ENCODE measurements at regions not wholly inside any gene's neighbourhood (a gene's known extent, or its start where the extent isn't known, plus 50 kb on each side); places are given as distances from the start of the nearest gene placed in this dataset.

GRCh38 chr3:17850448-17850847 is 108.0 kb upstream of the TBC1D5 start:
- TF ChIP-seq CTCF (IDR thresholded peaks at IDR 0.05) (no peak), POLR2A (IDR thresholded peaks at IDR 0.05) (no peak), EP300 (IDR thresholded peaks at IDR 0.05) (no peak)

All from ovary (tissue), 3 donors.